ENCODE measurements at regions not wholly inside any gene's neighbourhood (a gene's known extent, or its start where the extent isn't known, plus 50 kb on each side); places are given as distances from the start of the nearest gene placed in this dataset.

DNA sequence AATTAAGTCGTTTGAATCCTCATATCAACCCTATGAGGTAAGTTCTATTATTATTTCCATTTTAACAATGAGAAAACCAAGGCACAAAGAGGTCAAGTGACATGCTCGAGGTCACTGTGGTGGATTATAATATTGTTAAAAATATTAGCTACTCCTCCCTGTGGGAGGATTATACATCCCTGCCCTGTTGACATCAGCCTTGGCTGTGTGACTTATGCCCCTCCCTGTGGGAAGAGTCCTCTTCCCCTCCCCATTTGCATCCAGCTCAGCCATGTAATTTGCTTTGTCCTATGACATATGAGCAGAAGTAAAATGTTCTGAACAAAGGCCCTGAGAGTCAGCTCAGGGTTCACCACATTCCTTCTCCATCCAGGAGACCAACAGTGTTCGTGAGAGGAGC lies 152.7 kb upstream of the ZIC3 start:
- ChIA-PET POLR2A (no interaction called here), CTCF (no interaction called here)
- no peaks in the 10 kb centered on the region for H3K9me3 ChIP-seq
- H3K36me3 ChIP-seq (ENCODE audit: control insufficient read depth in 2 of 2, extremely low read depth in 1 of 2, insufficient read depth in 1 of 2, low read length in 1 of 2), result no peaks in the 10 kb centered on the region
- no peak overlapping the region for H3K4me3 Mint-ChIP-seq
- no peaks in the 10 kb centered on the region for H3K9me3 Mint-ChIP-seq
- no peak overlapping the region for H3K27ac ChIP-seq (ENCODE audit: low read length)
- H3K27ac Mint-ChIP-seq, result no peak overlapping the region
- H3K27me3 ChIP-seq (replicated peaks in 1 of 2; ENCODE audit: control insufficient read depth in 2 of 2, extremely low read depth in 1 of 2, insufficient read depth in 2 of 2, low read length in 1 of 2), result no peaks in the 10 kb centered on the region
- H3K4me1 Mint-ChIP-seq, result no peaks in the 10 kb centered on the region
- H3K27me3 Mint-ChIP-seq, result peaks cover 10 to 42% of the 10 kb centered on the region in 2 donors
- H3K4me3 ChIP-seq (ENCODE audit: control insufficient read depth in 1 of 2, extremely low read depth in 1 of 2, low read length in 1 of 2), result no peak overlapping the region
- no peak for ATAC-seq (replicated peaks in 1 of 4)
- DNase-seq, result no peak
- H3K36me3 Mint-ChIP-seq, result no peaks in the 10 kb centered on the region
- no CpG with 5 or more reads among the region's 3 CpGs for WGBS (ENCODE audit: insufficient coverage)
- no peaks in the 10 kb centered on the region for H3K4me1 ChIP-seq (ENCODE audit: control insufficient read depth in 1 of 2, extremely low read depth in 1 of 2, insufficient read depth in 2 of 2, low read length in 2 of 2)

GRCh38 chrX:137405449-137406140 lies 160.3 kb upstream of the ZIC3 start:
- no peaks in the 10 kb centered on the region for H3K9me3 ChIP-seq
- Mint-ChIP-seq H3K27me3 (peaks cover 4 to 22% of the 10 kb centered on the region in 2 donors), H3K36me3 (no peaks in the 10 kb centered on the region), H3K4me3 (no peak overlapping the region), H3K27ac (no peak overlapping the region), H3K4me1 (no peaks in the 10 kb centered on the region), H3K9me3 (no peaks in the 10 kb centered on the region)
- no peaks in the 10 kb centered on the region for H3K36me3 ChIP-seq (ENCODE audit: control insufficient read depth in 2 of 2, extremely low read depth in 1 of 2, insufficient read depth in 1 of 2, low read length in 1 of 2)
- WGBS (ENCODE audit: insufficient coverage), result 86% methylated on average over 8 of the region's 26 CpGs
- H3K4me3 ChIP-seq (ENCODE audit: control insufficient read depth in 1 of 2, extremely low read depth in 1 of 2, low read length in 1 of 2), result no peak overlapping the region
- ChIA-PET POLR2A (no interaction called here), CTCF (no interaction called here)
- H3K4me1 ChIP-seq (ENCODE audit: control insufficient read depth in 1 of 2, extremely low read depth in 1 of 2, insufficient read depth in 2 of 2, low read length in 2 of 2), result no peaks in the 10 kb centered on the region
- ATAC-seq (replicated peaks in 1 of 4) (no peak), DNase-seq (no peak)
- no peak overlapping the region for H3K27ac ChIP-seq (ENCODE audit: low read length)
- peaks cover 0 to 1% of the 10 kb centered on the region in 2 experiments for H3K27me3 ChIP-seq (replicated peaks in 1 of 2; ENCODE audit: control insufficient read depth in 2 of 2, extremely low read depth in 1 of 2, insufficient read depth in 2 of 2, low read length in 1 of 2)

GRCh38 chrX:137401092-137401491 lies 164.8 kb upstream of the ZIC3 start:
- Mint-ChIP-seq H3K9me3 (no peaks in the 10 kb centered on the region), H3K27me3 (peaks cover 1 to 28% of the 10 kb centered on the region in 2 donors), H3K4me3 (no peak overlapping the region), H3K4me1 (no peaks in the 10 kb centered on the region), H3K36me3 (no peaks in the 10 kb centered on the region), H3K27ac (no peak overlapping the region)
- Histone ChIP-seq H3K4me3 (ENCODE audit: control insufficient read depth in 1 of 2, extremely low read depth in 1 of 2, low read length in 1 of 2) (no peak overlapping the region), H3K27me3 (replicated peaks in 1 of 2; ENCODE audit: control insufficient read depth in 2 of 2, extremely low read depth in 1 of 2, insufficient read depth in 2 of 2, low read length in 1 of 2) (peaks cover 0 to 2% of the 10 kb centered on the region in 2 experiments), H3K27ac (ENCODE audit: low read length) (no peak overlapping the region), H3K36me3 (ENCODE audit: control insufficient read depth in 2 of 2, extremely low read depth in 1 of 2, insufficient read depth in 1 of 2, low read length in 1 of 2) (no peaks in the 10 kb centered on the region), H3K4me1 (ENCODE audit: control insufficient read depth in 1 of 2, extremely low read depth in 1 of 2, insufficient read depth in 2 of 2, low read length in 2 of 2) (no peaks in the 10 kb centered on the region), H3K9me3 (no peaks in the 10 kb centered on the region)
- CTCF ChIA-PET, result no interaction called here
- ATAC-seq (replicated peaks in 1 of 4) (no peak), DNase-seq (no peak)
- WGBS (ENCODE audit: insufficient coverage), result 100% methylated on average over 1 of the region's 4 CpGs
- POLR2A ChIA-PET, result no interaction called here

DNA sequence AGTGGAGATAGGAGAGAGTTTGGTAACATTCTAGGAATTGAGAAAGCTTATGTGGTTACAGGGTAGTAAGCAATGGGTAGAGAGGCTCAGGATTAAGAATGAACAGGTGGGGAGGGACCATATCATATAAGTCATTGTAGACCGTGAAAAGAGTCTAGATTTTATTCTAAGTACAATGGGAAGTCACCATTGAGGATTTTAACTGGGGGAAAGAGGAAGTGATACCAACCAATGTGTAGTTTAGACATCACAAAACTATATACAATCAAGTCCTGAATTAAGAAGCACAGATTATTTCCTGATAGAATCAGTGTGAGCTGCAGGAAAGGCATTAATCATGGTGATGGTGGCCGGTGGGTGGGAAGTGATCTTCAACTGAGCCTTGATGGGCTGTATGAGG lies 178.3 kb upstream of the ZIC3 start:
- ATAC-seq (replicated peaks in 1 of 4) (no peak), DNase-seq (no peak)
- no peaks in the 10 kb centered on the region for H3K9me3 ChIP-seq
- H3K4me1 ChIP-seq (ENCODE audit: control insufficient read depth in 1 of 2, extremely low read depth in 1 of 2, insufficient read depth in 2 of 2, low read length in 2 of 2), result no peaks in the 10 kb centered on the region
- CTCF ChIA-PET, result no interaction called here
- H3K4me1 Mint-ChIP-seq, result no peaks in the 10 kb centered on the region
- no peaks in the 10 kb centered on the region for H3K9me3 Mint-ChIP-seq
- H3K27me3 ChIP-seq (replicated peaks in 1 of 2; ENCODE audit: control insufficient read depth in 2 of 2, extremely low read depth in 1 of 2, insufficient read depth in 2 of 2, low read length in 1 of 2), result no peaks in the 10 kb centered on the region
- no peaks in the 10 kb centered on the region for H3K36me3 ChIP-seq (ENCODE audit: control insufficient read depth in 2 of 2, extremely low read depth in 1 of 2, insufficient read depth in 1 of 2, low read length in 1 of 2)
- no peak overlapping the region for H3K27ac ChIP-seq (ENCODE audit: low read length)
- H3K4me3 Mint-ChIP-seq, result no peak overlapping the region
- 67% methylated on average over 1 of the region's 2 CpGs for WGBS (ENCODE audit: insufficient coverage)
- peaks cover 2 to 32% of the 10 kb centered on the region in 2 donors for H3K27me3 Mint-ChIP-seq
- POLR2A ChIA-PET, result no interaction called here
- no peaks in the 10 kb centered on the region for H3K36me3 Mint-ChIP-seq
- H3K4me3 ChIP-seq (ENCODE audit: control insufficient read depth in 1 of 2, extremely low read depth in 1 of 2, low read length in 1 of 2), result no peak overlapping the region
- no peak overlapping the region for H3K27ac Mint-ChIP-seq

GRCh38 chrX:137366018-137366633 lies 199.8 kb upstream of the ZIC3 start:
- H3K9me3 ChIP-seq, result no peaks in the 10 kb centered on the region
- H3K4me3 ChIP-seq (ENCODE audit: control insufficient read depth in 1 of 2, extremely low read depth in 1 of 2, low read length in 1 of 2), result no peak overlapping the region
- Mint-ChIP-seq H3K27ac (no peak overlapping the region), H3K4me3 (no peak overlapping the region), H3K4me1 (no peaks in the 10 kb centered on the region), H3K9me3 (no peaks in the 10 kb centered on the region), H3K36me3 (no peaks in the 10 kb centered on the region), H3K27me3 (peaks cover 6 to 40% of the 10 kb centered on the region in 2 donors)
- POLR2A ChIA-PET, result interaction anchor here in 1 of 2 donors (0.6 kb wide), 1 partner anchor 8 kb away, joined by 3 read pairs; no protein-coding TSS in a partner anchor
- no peak for ATAC-seq (replicated peaks in 1 of 4)
- no peaks in the 10 kb centered on the region for H3K4me1 ChIP-seq (ENCODE audit: control insufficient read depth in 1 of 2, extremely low read depth in 1 of 2, insufficient read depth in 2 of 2, low read length in 2 of 2)
- DNase-seq, result no peak
- no peak overlapping the region for H3K27ac ChIP-seq (ENCODE audit: low read length)
- H3K36me3 ChIP-seq (ENCODE audit: control insufficient read depth in 2 of 2, extremely low read depth in 1 of 2, insufficient read depth in 1 of 2, low read length in 1 of 2), result no peaks in the 10 kb centered on the region
- H3K27me3 ChIP-seq (replicated peaks in 1 of 2; ENCODE audit: control insufficient read depth in 2 of 2, extremely low read depth in 1 of 2, insufficient read depth in 2 of 2, low read length in 1 of 2), result peaks cover 0 to 4% of the 10 kb centered on the region in 2 experiments
- WGBS (ENCODE audit: insufficient coverage), result no CpG with 5 or more reads among the region's 3 CpGs
- CTCF ChIA-PET, result no interaction called here

DNA sequence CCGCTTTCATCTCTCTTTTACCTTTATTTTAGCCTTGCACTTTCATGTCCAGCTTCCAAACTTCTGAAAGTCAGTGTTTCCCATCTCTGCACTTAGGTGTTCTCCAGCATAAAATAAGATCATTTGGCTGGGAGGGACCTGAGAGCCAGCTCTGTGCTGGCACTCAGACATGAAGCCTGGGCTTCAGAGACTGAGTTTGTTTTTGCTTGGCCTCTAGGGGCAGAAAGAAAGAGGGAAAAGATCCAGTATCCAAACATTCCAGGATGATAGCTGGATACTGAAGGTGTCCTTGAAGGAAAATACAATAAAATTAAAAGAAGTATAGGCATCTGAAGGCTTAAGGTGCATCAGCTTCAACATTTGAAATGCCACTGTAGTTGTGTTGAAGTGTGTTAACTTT lies 202.4 kb upstream of the ZIC3 start:
- Mint-ChIP-seq H3K9me3 (no peaks in the 10 kb centered on the region), H3K4me3 (no peak overlapping the region), H3K4me1 (no peaks in the 10 kb centered on the region), H3K36me3 (no peaks in the 10 kb centered on the region), H3K27ac (no peak overlapping the region), H3K27me3 (peaks cover 7 to 41% of the 10 kb centered on the region in 2 donors)
- DNase-seq, result no peak
- Histone ChIP-seq H3K4me3 (ENCODE audit: control insufficient read depth in 1 of 2, extremely low read depth in 1 of 2, low read length in 1 of 2) (no peak overlapping the region), H3K36me3 (ENCODE audit: control insufficient read depth in 2 of 2, extremely low read depth in 1 of 2, insufficient read depth in 1 of 2, low read length in 1 of 2) (no peaks in the 10 kb centered on the region), H3K27ac (ENCODE audit: low read length) (no peak overlapping the region), H3K27me3 (replicated peaks in 1 of 2; ENCODE audit: control insufficient read depth in 2 of 2, extremely low read depth in 1 of 2, insufficient read depth in 2 of 2, low read length in 1 of 2) (peaks cover 0 to 4% of the 10 kb centered on the region in 2 experiments), H3K4me1 (ENCODE audit: control insufficient read depth in 1 of 2, extremely low read depth in 1 of 2, insufficient read depth in 2 of 2, low read length in 2 of 2) (no peaks in the 10 kb centered on the region), H3K9me3 (no peaks in the 10 kb centered on the region)
- CTCF ChIA-PET, result no interaction called here
- no peak for ATAC-seq (replicated peaks in 1 of 4)
- WGBS (ENCODE audit: insufficient coverage), result no CpG with 5 or more reads among the region's 1 CpG
- POLR2A ChIA-PET, result no interaction called here

Measured in T-cell (primary cell).